Posterior vena cava (tissue), 2 donors: ENCODE measurements at regions not wholly inside any gene's neighbourhood (a gene's known extent, or its start where the extent isn't known, plus 50 kb on each side); places are given as distances from the start of the nearest gene placed in this dataset.

Experiments used
- DNase-seq: peaks from one replicate; pipeline ENCODE4 v3.0.0-alpha.2; 2020; ENCODE audit warnings: low spot score
- intact Hi-C, 2 donors: fragments of 100-400 bp; cut with DNase I; formaldehyde crosslinking; loops; one replicate each; pipeline versions ENCODE4 v1.14.1 to v1.14.2; 2022 to 2023
- donor health status: DM: yes; HTN: yes; CAD: no.
- donor health status: DM: yes; HTN: yes; CAD: no.

GRCh38 chr20:8935878-8936277, 133.0 kb upstream of the PLCB4 start:
- no peak for DNase-seq
- intact Hi-C loops: loop anchor here in 1 of 2 donors (10.0 kb wide), 1 partner anchor 279 kb away; no protein-coding TSS in a partner anchor

- DNase-seq: no peak
- intact Hi-C loops: loop anchor here in 1 of 2 donors (10.0 kb wide), 1 partner anchor 276 kb away; no protein-coding TSS in a partner anchor
Observed at GRCh38 chr20:8938532-8938931, 130.4 kb upstream of the PLCB4 start.

GRCh38 chr20:8940326-8940725, 128.6 kb upstream of the PLCB4 start:
- DNase-seq: no peak
- intact Hi-C loops: loop anchor here in 1 of 2 donors (10.0 kb wide), 1 partner anchor 114 kb away; no protein-coding TSS in a partner anchor

GRCh38 chr20:8943631-8944030, 125.3 kb upstream of the PLCB4 start:
- intact Hi-C loops: loop anchor here in 1 of 2 donors (10.0 kb wide), 1 partner anchor 111 kb away; no protein-coding TSS in a partner anchor
- no peak for DNase-seq

- no peak for DNase-seq
- intact Hi-C loops: loop anchor here in 1 of 2 donors (10.0 kb wide), 1 partner anchor 109 kb away; no protein-coding TSS in a partner anchor
Observed at GRCh38 chr20:8946036-8946940, 122.6 kb upstream of the PLCB4 start.

- intact Hi-C loops: loop anchor here in 1 of 2 donors (10.0 kb wide), 1 partner anchor 106 kb away; no protein-coding TSS in a partner anchor
- no peak for DNase-seq
Observed at GRCh38 chr20:8948442-8949020, 120.4 kb upstream of the PLCB4 start.

GRCh38 chr20:8951164-8951563, 117.7 kb upstream of the PLCB4 start:
- no peak for DNase-seq
- intact Hi-C loops: no loop called here

GRCh38 chr20:8952721-8953120, 116.2 kb upstream of the PLCB4 start:
- DNase-seq: no peak
- intact Hi-C loops: no loop called here

GRCh38 chr20:8953300-8953699, 115.6 kb upstream of the PLCB4 start:
- no peak for DNase-seq

GRCh38 chr20:8960241-8960640, 108.6 kb upstream of the PLCB4 start:
- no peak for DNase-seq
- intact Hi-C loops: no loop called here

More at GRCh38 chr20:8953300-8953699, 115.6 kb upstream of the PLCB4 start:
- intact Hi-C loops: no loop called here

- no peak for DNase-seq
- intact Hi-C loops: no loop called here
Observed at GRCh38 chr20:8963330-8963729, 105.6 kb upstream of the PLCB4 start.

GRCh38 chr20:8964959-8965562, 103.8 kb upstream of the PLCB4 start:
- intact Hi-C loops: no loop called here

GRCh38 chr20:8967641-8968245, 101.1 kb upstream of the PLCB4 start:
- DNase-seq: no peak
- intact Hi-C loops: no loop called here

More at GRCh38 chr20:8964959-8965562, 103.8 kb upstream of the PLCB4 start:
- DNase-seq: no peak

- intact Hi-C loops: no loop called here
- no peak for DNase-seq
Observed at GRCh38 chr20:8969146-8969583, 99.7 kb upstream of the PLCB4 start.

GRCh38 chr20:8971669-8972316, 97.1 kb upstream of the PLCB4 start:
- DNase-seq: no peak
- intact Hi-C loops: no loop called here

- intact Hi-C loops: no loop called here
- no peak for DNase-seq
Observed at GRCh38 chr20:8972963-8973705, 95.8 kb upstream of the PLCB4 start.

GRCh38 chr20:8974009-8974708, 94.7 kb upstream of the PLCB4 start:
- no peak for DNase-seq
- intact Hi-C loops: no loop called here

GRCh38 chr20:8981482-8981881, 87.4 kb upstream of the PLCB4 start:
- intact Hi-C loops: no loop called here
- DNase-seq: no peak
